Smooth muscle cell (in vitro differentiated cells): ENCODE measurements at regions not wholly inside any gene's neighbourhood (a gene's known extent, or its start where the extent isn't known, plus 50 kb on each side); places are given as distances from the start of the nearest gene placed in this dataset.

Experiments
- DNase-seq: peaks from one replicate; lab custom pipeline; 2025; ENCODE audit not compliant: unreplicated experiment; lab: John Stamatoyannopoulos, UW
- H2AFZ ChIP-seq: fragments of 200-600 bp; sonication (generic); 2 replicates; pipeline ENCODE4 v1.6.0; 2016; ENCODE audit warnings: antibody characterized with exemption, low read depth, mild to moderate bottlenecking
- H3F3A ChIP-seq: fragments of 200-600 bp; sonication (generic); 2 replicates; pipeline ENCODE4 v1.6.0; 2017; ENCODE audit warnings: antibody characterized with exemption, low read depth
- H3K27ac ChIP-seq: fragments of 200-600 bp; sonication (generic); 2 replicates; pipeline ENCODE4 v1.5.1; 2016; ENCODE audit warnings: low read depth, mild to moderate bottlenecking
- H3K27me3 ChIP-seq: fragments of 200-600 bp; sonication (generic); 2 replicates; pipeline ENCODE4 v1.6.1; 2016; ENCODE audit warnings: low read depth, mild to moderate bottlenecking
- H3K36me3 ChIP-seq: fragments of 200-600 bp; sonication (generic); 2 replicates; pipeline ENCODE4 v1.5.1; 2016; ENCODE audit warnings: low read depth
- H3K4me1 ChIP-seq: fragments of 200-600 bp; sonication (generic); 2 replicates; pipeline ENCODE4 v1.5.1; 2016; ENCODE audit warnings: low read depth
- H3K4me2 ChIP-seq: fragments of 200-600 bp; sonication (generic); 2 replicates; pipeline ENCODE4 v1.6.0; 2016; ENCODE audit warnings: mild to moderate bottlenecking
- H3K4me3 ChIP-seq: fragments of 200-600 bp; sonication (generic); 2 replicates; pipeline ENCODE4 v1.5.1; 2016; ENCODE audit warnings: mild to moderate bottlenecking
- H3K79me2 ChIP-seq: fragments of 200-600 bp; sonication (generic); 2 replicates; pipeline ENCODE4 v1.6.0; 2016; ENCODE audit warnings: low read depth, mild to moderate bottlenecking
- H3K9ac ChIP-seq: fragments of 200-600 bp; sonication (generic); 2 replicates; pipeline ENCODE4 v1.6.0; 2016; ENCODE audit warnings: low read depth
- H3K9me3 ChIP-seq: fragments of 200-600 bp; sonication (generic); replicated peaks from 2 replicates; pipeline ENCODE4 v1.5.1; 2016; ENCODE audit warnings: low read depth
- H4K20me1 ChIP-seq: fragments of 200-600 bp; sonication (generic); 2 replicates; pipeline ENCODE4 v1.6.0; 2016; ENCODE audit warnings: low read depth
- CTCF ChIP-seq: fragments of 200-600 bp; sonication (generic); IDR thresholded peaks from 2 replicates; pipeline ENCODE4 v1.5.1; 2017; ENCODE audit warnings: borderline replicate concordance, mild to moderate bottlenecking, antibody characterized with exemption; ENCODE audit not compliant: insufficient read depth, poor library complexity, severe bottlenecking
- WGBS: methylation state at CpG from one replicate; pipeline ENCODE4 v1.1.7; 2016; ENCODE audit warnings: low lambda C conversion rate; 5-methylcytosine and 5-hydroxymethylcytosine counted together

DNA sequence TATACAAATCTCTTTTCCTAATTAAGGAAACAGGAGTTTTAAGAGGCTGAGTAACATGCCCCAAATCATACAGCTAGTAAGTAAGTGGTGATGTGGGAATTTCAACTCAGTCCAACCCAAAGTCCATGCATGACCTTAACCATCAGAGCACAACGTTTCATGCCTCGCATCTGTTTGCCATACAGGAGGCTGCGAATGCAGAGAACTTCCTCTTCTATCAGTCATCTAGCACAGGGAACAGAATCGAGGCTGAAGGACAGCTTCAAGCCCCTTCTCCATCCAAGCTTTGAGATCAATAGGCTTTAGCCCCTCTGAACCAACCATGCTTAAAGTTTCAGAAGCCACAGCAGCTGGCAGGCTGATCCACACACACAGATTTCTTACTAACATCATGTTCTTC, 113.2 kb downstream of the MAFB start:
- no peak overlapping the region for H3K4me3 ChIP-seq
- H4K20me1 ChIP-seq = no peaks in the 10 kb centered on the region
- H3K79me2 ChIP-seq = no peaks in the 10 kb centered on the region
- no peaks in the 10 kb centered on the region for H3F3A ChIP-seq
- no peak for DNase-seq
- H3K9me3 ChIP-seq = no peaks in the 10 kb centered on the region
- H3K4me1 ChIP-seq = no peaks in the 10 kb centered on the region
- no peak overlapping the region for H3K4me2 ChIP-seq
- WGBS = 81% methylated on average over 4 of the region's 4 CpGs
- H3K36me3 ChIP-seq = no peaks in the 10 kb centered on the region
- TF ChIP-seq CTCF = no peak
- no peak overlapping the region for H3K9ac ChIP-seq
- no peak overlapping the region for H3K27ac ChIP-seq
- H3K27me3 ChIP-seq = no peaks in the 10 kb centered on the region
- H2AFZ ChIP-seq = no peak overlapping the region

DNA sequence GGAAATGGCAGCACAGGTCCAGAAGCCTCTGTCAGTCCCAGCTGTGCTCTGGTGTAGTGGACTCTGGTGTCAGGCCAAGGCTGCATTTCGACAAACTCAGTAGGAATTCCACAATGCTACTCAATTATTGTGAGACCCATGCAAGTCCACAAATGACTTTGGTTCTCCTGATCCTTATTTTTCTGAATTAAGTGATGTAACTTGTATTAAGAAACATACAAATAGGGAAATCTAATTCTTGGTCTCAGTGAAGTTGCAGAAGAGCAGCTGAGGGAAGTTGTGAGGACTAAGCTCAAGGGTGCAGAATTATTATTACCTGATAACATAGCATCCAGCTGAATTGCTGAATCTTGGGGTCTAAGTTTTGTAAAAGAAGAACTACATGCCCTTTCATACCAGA, 116.8 kb downstream of the MAFB start:
- Histone ChIP-seq H3K9ac (no peak overlapping the region), H3K27me3 (no peaks in the 10 kb centered on the region), H3K9me3 (no peaks in the 10 kb centered on the region), H3K27ac (no peak overlapping the region), H3K4me2 (no peak overlapping the region), H4K20me1 (no peaks in the 10 kb centered on the region), H3K79me2 (no peaks in the 10 kb centered on the region), H3K36me3 (no peaks in the 10 kb centered on the region), H3F3A (no peaks in the 10 kb centered on the region), H3K4me1 (no peaks in the 10 kb centered on the region), H2AFZ (no peak overlapping the region), H3K4me3 (no peak overlapping the region)
- TF ChIP-seq CTCF = no peak
- DNase-seq = no peak
- 92% methylated on average over 1 of the region's 1 CpG for WGBS

DNA sequence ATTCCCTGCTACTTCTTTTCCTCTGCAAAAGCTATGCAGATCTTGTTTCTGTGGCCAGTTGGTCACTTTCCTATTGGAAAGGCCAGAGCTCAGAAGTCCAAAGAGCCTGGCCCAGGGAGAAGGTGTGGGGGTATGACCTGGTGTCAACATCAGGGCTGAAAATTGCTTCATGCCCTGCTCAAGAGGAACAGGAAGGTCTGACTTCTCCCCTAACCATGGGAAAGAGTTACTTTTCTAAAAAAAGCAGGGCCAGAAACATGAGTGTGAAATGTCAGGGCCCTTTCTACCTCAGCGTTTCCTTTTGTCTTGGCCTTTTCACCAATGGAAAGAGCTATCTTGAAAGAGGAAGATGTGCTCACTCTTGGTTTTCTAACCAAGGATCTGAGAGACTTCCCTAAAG, 117.4 kb downstream of the MAFB start:
- no peak overlapping the region for H3K4me2 ChIP-seq
- H2AFZ ChIP-seq = no peak overlapping the region
- H3K4me3 ChIP-seq = no peak overlapping the region
- H3K9ac ChIP-seq = no peak overlapping the region
- no peak for TF ChIP-seq CTCF
- H3K79me2 ChIP-seq = no peaks in the 10 kb centered on the region
- no peak for DNase-seq
- no peaks in the 10 kb centered on the region for H3K36me3 ChIP-seq
- WGBS = 100% methylated on average over 1 of the region's 1 CpG
- H3K27me3 ChIP-seq = no peaks in the 10 kb centered on the region
- no peaks in the 10 kb centered on the region for H3K4me1 ChIP-seq
- H4K20me1 ChIP-seq = no peaks in the 10 kb centered on the region
- no peak overlapping the region for H3K27ac ChIP-seq
- no peaks in the 10 kb centered on the region for H3K9me3 ChIP-seq
- no peaks in the 10 kb centered on the region for H3F3A ChIP-seq

- Histone ChIP-seq H3K4me1 (no peaks in the 10 kb centered on the region), H3K79me2 (no peaks in the 10 kb centered on the region), H3K9me3 (no peaks in the 10 kb centered on the region), H2AFZ (no peak overlapping the region), H3F3A (no peaks in the 10 kb centered on the region), H3K27ac (no peak overlapping the region), H3K4me3 (no peak overlapping the region), H3K4me2 (no peak overlapping the region), H3K27me3 (no peaks in the 10 kb centered on the region), H3K9ac (no peak overlapping the region), H4K20me1 (no peaks in the 10 kb centered on the region), H3K36me3 (no peaks in the 10 kb centered on the region)
- DNase-seq = no peak
- 63% methylated on average over 3 of the region's 3 CpGs for WGBS
- no peak for TF ChIP-seq CTCF
Observed at GRCh38 chr20:40568200-40568599, 120.8 kb downstream of the MAFB start.
